ENCODE measurements at regions not wholly inside any gene's neighbourhood (a gene's known extent, or its start where the extent isn't known, plus 50 kb on each side); places are given as distances from the start of the nearest gene placed in this dataset.

GRCh38 chr2:118186110-118186857 is 98.0 kb downstream of the INSIG2 start:
- DNase-seq (ENCODE audit: low spot score) = peak; percentile 77

- DNase-seq (ENCODE audit: low spot score) = peak; percentile 25
Observed at GRCh38 chr2:118185210-118186109, 97.2 kb downstream of the INSIG2 start.

- DNase-seq (ENCODE audit: low spot score) = no peak
Observed at GRCh38 chr2:118183381-118183780, 95.1 kb downstream of the INSIG2 start.

- no peak for DNase-seq (ENCODE audit: low spot score)
Observed at GRCh38 chr2:118179445-118179844, 91.2 kb downstream of the INSIG2 start.

- DNase-seq (ENCODE audit: low spot score) = no peak
Observed at GRCh38 chr2:118177884-118178283, 89.6 kb downstream of the INSIG2 start.

GRCh38 chr2:118177318-118177717 is 89.0 kb downstream of the INSIG2 start:
- no peak for DNase-seq (ENCODE audit: low spot score)

- no peak for DNase-seq (ENCODE audit: low spot score)
Observed at GRCh38 chr2:118176601-118177000, 88.3 kb downstream of the INSIG2 start.

GRCh38 chr2:118171546-118171945 is 83.3 kb downstream of the INSIG2 start:
- DNase-seq (ENCODE audit: low spot score) = no peak

- no peak for DNase-seq (ENCODE audit: low spot score)
Observed at GRCh38 chr2:118169359-118170005, 81.2 kb downstream of the INSIG2 start.

GRCh38 chr2:118168615-118169014 is 80.3 kb downstream of the INSIG2 start:
- DNase-seq (ENCODE audit: low spot score) = no peak

- no peak for DNase-seq (ENCODE audit: low spot score)
Observed at GRCh38 chr2:118167026-118167425, 78.8 kb downstream of the INSIG2 start.

- DNase-seq (ENCODE audit: low spot score) = no peak
Observed at GRCh38 chr2:118166242-118166641, 78.0 kb downstream of the INSIG2 start.

- no peak for DNase-seq (ENCODE audit: low spot score)
Observed at GRCh38 chr2:118165595-118165994, 77.3 kb downstream of the INSIG2 start.
